ENCODE measurements at regions not wholly inside any gene's neighbourhood (a gene's known extent, or its start where the extent isn't known, plus 50 kb on each side); places are given as distances from the start of the nearest gene placed in this dataset.
A peak's percentile ranks its signal among the peaks of the same experiment; 100 is the strongest.
"Not testable (repeated sequence)": the region's sequence is repeated elsewhere in the genome, so short reads cannot be mapped to it uniquely, and the experiment has no call there.

- DNase-seq: no peak
- no peaks in the 10 kb centered on the region for H3K9me3 Mint-ChIP-seq
- no peak overlapping the region for H3K27ac Mint-ChIP-seq
- H3K27me3 Mint-ChIP-seq (ENCODE audit: insufficient read depth): peaks cover 5% of the 10 kb centered on the region; the same call in 1 of the 2 replicates
- H3K4me3 Mint-ChIP-seq: no peak overlapping the region
- no peak for TF ChIP-seq CTCF (IDR thresholded peaks at IDR 0.05)
- no peaks in the 10 kb centered on the region for H3K4me1 Mint-ChIP-seq (ENCODE audit: low read depth)
- no peaks in the 10 kb centered on the region for H3K36me3 Mint-ChIP-seq (ENCODE audit: low read depth)
Observed at GRCh38 chr16:48682971-48683370, 73.0 kb upstream of the N4BP1 start.

GRCh38 chr16:48681520-48681919 is 71.5 kb upstream of the N4BP1 start:
- Mint-ChIP-seq H3K9me3 (no peaks in the 10 kb centered on the region), H3K4me1 (ENCODE audit: low read depth) (no peaks in the 10 kb centered on the region), H3K27ac (no peak overlapping the region), H3K27me3 (ENCODE audit: insufficient read depth) (peaks cover 5% of the 10 kb centered on the region; the same call in 1 of the 2 replicates), H3K36me3 (ENCODE audit: low read depth) (no peaks in the 10 kb centered on the region), H3K4me3 (no peak overlapping the region)
- TF ChIP-seq CTCF (IDR thresholded peaks at IDR 0.05): peak; percentile 38
- no peak for DNase-seq

GRCh38 chr16:48680881-48681280 is 70.9 kb upstream of the N4BP1 start:
- Mint-ChIP-seq H3K27me3 (ENCODE audit: insufficient read depth) (peaks cover 5% of the 10 kb centered on the region; the same call in 1 of the 2 replicates), H3K4me3 (no peak overlapping the region), H3K9me3 (no peaks in the 10 kb centered on the region), H3K27ac (no peak overlapping the region), H3K4me1 (ENCODE audit: low read depth) (no peaks in the 10 kb centered on the region), H3K36me3 (ENCODE audit: low read depth) (no peaks in the 10 kb centered on the region)
- no peak for DNase-seq
- TF ChIP-seq CTCF (IDR thresholded peaks at IDR 0.05): no peak

- no peaks in the 10 kb centered on the region for H3K36me3 Mint-ChIP-seq (ENCODE audit: low read depth)
- no peak overlapping the region for H3K4me3 Mint-ChIP-seq
- TF ChIP-seq CTCF (IDR thresholded peaks at IDR 0.05): no peak
- H3K4me1 Mint-ChIP-seq (ENCODE audit: low read depth): no peaks in the 10 kb centered on the region
- peaks cover 5% of the 10 kb centered on the region; the same call in 1 of the 2 replicates for H3K27me3 Mint-ChIP-seq (ENCODE audit: insufficient read depth)
- H3K27ac Mint-ChIP-seq: no peak overlapping the region
- no peaks in the 10 kb centered on the region; the same call in 1 of the 2 replicates for H3K9me3 Mint-ChIP-seq
- peak; percentile 5 for DNase-seq
Observed at GRCh38 chr16:48676836-48677235, 66.9 kb upstream of the N4BP1 start.

- H3K4me1 Mint-ChIP-seq (ENCODE audit: low read depth); H3K9me3 Mint-ChIP-seq; H3K4me3 Mint-ChIP-seq; H3K36me3 Mint-ChIP-seq (ENCODE audit: low read depth); H3K27me3 Mint-ChIP-seq (ENCODE audit: insufficient read depth); H3K27ac Mint-ChIP-seq; DNase-seq: not testable (repeated sequence)
Observed at GRCh38 chr16:48668184-48668583, 58.2 kb upstream of the N4BP1 start.

GRCh38 chr16:48659940-48660339 is 50.0 kb upstream of the N4BP1 start:
- Mint-ChIP-seq H3K4me1 (ENCODE audit: low read depth) (no peaks in the 10 kb centered on the region), H3K9me3 (peaks cover 11% of the 10 kb centered on the region), H3K27ac (no peak overlapping the region), H3K27me3 (ENCODE audit: insufficient read depth) (peaks cover 1% of the 10 kb centered on the region), H3K4me3 (no peak overlapping the region), H3K36me3 (ENCODE audit: low read depth) (no peaks in the 10 kb centered on the region)
- DNase-seq: no peak
- no peak for TF ChIP-seq CTCF (IDR thresholded peaks at IDR 0.05)
